SK-N-MC (cell line): ENCODE measurements at regions not wholly inside any gene's neighbourhood (a gene's known extent, or its start where the extent isn't known, plus 50 kb on each side); places are given as distances from the start of the nearest gene placed in this dataset.

ENCODE experiments used
- DNase-seq: peaks from one replicate; pipeline ENCODE4 v3.0.0-alpha.2; 2011; ENCODE audit warnings: low read depth, low spot score
- H3K27ac ChIP-seq: fragments of 200-600 bp; sonication (generic); 2 replicates; pipeline ENCODE4 v1.5.1; 2016; ENCODE audit warnings: mixed run types
- H3K36me3 ChIP-seq: fragments of 200-600 bp; sonication (generic); 2 replicates; pipeline ENCODE4 v1.6.1; 2017; ENCODE audit warnings: antibody characterized with exemption, low read length, mixed read lengths; ENCODE audit not compliant: insufficient read depth
- H3K4me3 ChIP-seq: fragments of 200-600 bp; sonication (generic); 2 replicates; pipeline ENCODE4 v1.5.1; 2016
- H3K9ac ChIP-seq: fragments of 200-600 bp; sonication (generic); 2 replicates; pipeline ENCODE4 v1.8.0; 2017; ENCODE audit warnings: mixed run types, mixed read lengths; ENCODE audit not compliant: insufficient read length
- H3K9me3 ChIP-seq: fragments of 200-600 bp; sonication (generic); 2 replicates; pipeline ENCODE4 v1.6.1; 2017; ENCODE audit warnings: low read depth, mild to moderate bottlenecking, antibody characterized with exemption, low read length, moderate library complexity, mixed read lengths
- EZH2 ChIP-seq: fragments of 200-600 bp; sonication (generic); IDR thresholded peaks from one replicate; pipeline ENCODE4 v1.6.1; 2017; ENCODE audit warnings: antibody characterized with exemption
- FOXP2 ChIP-seq: optimal IDR thresholded peaks from 2 replicates; pipeline ENCODE3; 2011; ENCODE audit warnings: mild to moderate bottlenecking, moderate library complexity; ENCODE audit not compliant: insufficient read depth; ENCODE audit errors: extremely low read length, control extremely low read depth
- POLR2AphosphoS5 ChIP-seq: IDR thresholded peaks from 2 replicates; pipeline ENCODE4 v1.6.1; 2012; ENCODE audit warnings: mild to moderate bottlenecking, low read depth, low read length, borderline replicate concordance

- H3K9me3 ChIP-seq = no peaks in the 10 kb centered on the region
- TF ChIP-seq POLR2AphosphoS5 = no peak
- no peak for TF ChIP-seq EZH2
- no peak for TF ChIP-seq FOXP2
- no peaks in the 10 kb centered on the region for H3K36me3 ChIP-seq
- H3K27ac ChIP-seq = no peak overlapping the region
- no peak overlapping the region for H3K9ac ChIP-seq
- H3K4me3 ChIP-seq = no peak overlapping the region
- no peak for DNase-seq
Observed at GRCh38 chr4:59180161-59180560, 2020.0 kb upstream of the ADGRL3 start.

DNA sequence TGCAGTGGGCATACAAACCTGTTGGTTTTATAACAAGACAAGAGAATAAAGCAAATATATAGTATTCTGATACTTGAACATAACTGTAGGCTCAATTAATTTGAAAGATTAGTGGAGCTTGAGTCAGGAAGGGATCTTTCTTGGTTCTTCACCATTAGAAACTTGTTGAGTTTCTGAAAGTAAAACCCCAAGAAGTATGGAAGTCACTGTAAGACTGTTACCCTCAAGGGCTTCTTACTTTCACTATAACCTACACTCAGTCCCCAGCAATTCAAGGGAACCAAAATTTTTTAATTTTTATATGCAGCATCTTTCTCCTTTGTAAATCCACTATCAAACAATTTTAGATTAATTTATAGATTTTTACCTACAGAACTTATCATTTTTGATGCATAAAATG is 2019.2 kb upstream of the ADGRL3 start:
- no peak overlapping the region for H3K4me3 ChIP-seq
- DNase-seq = no peak
- no peak for TF ChIP-seq EZH2
- no peak for TF ChIP-seq POLR2AphosphoS5
- TF ChIP-seq FOXP2 = no peak
- no peak overlapping the region for H3K27ac ChIP-seq
- no peaks in the 10 kb centered on the region for H3K9me3 ChIP-seq
- H3K36me3 ChIP-seq = no peaks in the 10 kb centered on the region
- H3K9ac ChIP-seq = no peak overlapping the region

DNA sequence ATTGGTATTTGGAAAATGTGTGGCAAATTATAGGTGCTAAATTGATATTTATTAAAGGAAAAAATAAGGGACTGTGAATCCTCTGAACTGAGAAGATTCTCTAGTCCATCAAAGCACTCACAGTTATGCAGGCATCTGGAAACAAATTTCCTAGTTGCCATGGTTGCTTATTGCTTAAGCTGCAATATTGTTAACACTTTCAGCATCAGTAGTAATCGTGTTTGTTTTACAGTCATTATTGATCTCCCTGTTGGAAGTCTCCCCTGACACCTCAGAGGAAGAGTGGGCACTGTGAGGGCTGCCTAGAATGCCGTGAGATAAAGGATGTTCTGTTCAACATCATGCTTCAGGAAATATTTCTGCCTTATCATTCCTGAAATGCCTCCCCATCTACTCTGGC is 2004.3 kb upstream of the ADGRL3 start:
- H3K9me3 ChIP-seq = no peaks in the 10 kb centered on the region
- DNase-seq = no peak
- no peaks in the 10 kb centered on the region for H3K36me3 ChIP-seq
- TF ChIP-seq POLR2AphosphoS5 = no peak
- no peak for TF ChIP-seq FOXP2
- no peak for TF ChIP-seq EZH2
- H3K4me3 ChIP-seq = no peak overlapping the region
- no peak overlapping the region for H3K9ac ChIP-seq
- H3K27ac ChIP-seq = no peak overlapping the region

- Histone ChIP-seq H3K4me3 (peak overlapping the region; percentile 74), H3K9ac (peak overlapping the region; percentile 32), H3K27ac (peak overlapping the region; percentile 95), H3K9me3 (no peaks in the 10 kb centered on the region), H3K36me3 (no peaks in the 10 kb centered on the region)
- DNase-seq = peak; percentile 97
- no peak for TF ChIP-seq FOXP2
- TF ChIP-seq POLR2AphosphoS5 = peak; percentile 48; the same call in 1 of the 2 replicates
Observed at GRCh38 chr4:59200992-59201391, 1999.1 kb upstream of the ADGRL3 start.

DNA sequence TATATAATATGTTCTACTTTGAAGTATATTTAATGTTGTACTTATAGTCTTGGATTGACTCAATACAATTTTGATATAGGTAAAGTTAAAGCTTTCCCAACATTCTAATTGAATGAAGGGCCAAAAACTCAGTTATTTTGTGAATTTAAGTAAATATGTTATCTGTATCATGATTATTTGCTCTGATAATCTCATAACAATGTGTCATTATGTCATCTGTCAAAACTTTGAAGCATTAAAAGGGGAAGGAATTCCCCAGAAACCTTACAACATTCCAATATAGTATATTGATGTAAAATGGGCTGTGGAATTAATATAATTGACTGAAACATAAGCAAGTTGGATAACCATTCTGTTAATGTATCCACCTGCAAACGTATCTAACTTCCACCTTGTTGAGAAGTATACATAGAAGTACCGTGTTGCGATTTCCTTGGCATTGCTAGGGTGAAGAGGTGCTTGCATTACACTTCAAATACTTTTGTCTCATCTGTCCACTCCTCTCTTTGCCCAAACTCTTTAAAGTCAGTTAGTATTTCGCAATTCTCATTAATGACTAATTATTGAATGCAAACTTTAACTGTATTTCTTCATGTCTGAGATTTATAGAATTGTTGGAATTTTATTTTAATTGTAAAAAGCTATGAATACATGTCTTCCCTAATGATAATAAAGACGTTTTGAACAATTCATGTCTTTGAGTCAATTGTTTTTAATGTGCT is 1982.1 kb upstream of the ADGRL3 start:
- Histone ChIP-seq H3K27ac (no peak overlapping the region), H3K4me3 (no peak overlapping the region), H3K9ac (no peak overlapping the region), H3K36me3 (no peaks in the 10 kb centered on the region), H3K9me3 (no peaks in the 10 kb centered on the region)
- DNase-seq = no peak
- no peak for TF ChIP-seq EZH2
- TF ChIP-seq POLR2AphosphoS5 = no peak
- no peak for TF ChIP-seq FOXP2

- Histone ChIP-seq H3K4me3 (no peak overlapping the region), H3K27ac (no peak overlapping the region), H3K9ac (no peak overlapping the region), H3K36me3 (no peaks in the 10 kb centered on the region), H3K9me3 (no peaks in the 10 kb centered on the region)
- no peak for DNase-seq
- no peak for TF ChIP-seq POLR2AphosphoS5
- no peak for TF ChIP-seq EZH2
- TF ChIP-seq FOXP2 = no peak
Observed at GRCh38 chr4:59222221-59222620, 1977.9 kb upstream of the ADGRL3 start.

DNA sequence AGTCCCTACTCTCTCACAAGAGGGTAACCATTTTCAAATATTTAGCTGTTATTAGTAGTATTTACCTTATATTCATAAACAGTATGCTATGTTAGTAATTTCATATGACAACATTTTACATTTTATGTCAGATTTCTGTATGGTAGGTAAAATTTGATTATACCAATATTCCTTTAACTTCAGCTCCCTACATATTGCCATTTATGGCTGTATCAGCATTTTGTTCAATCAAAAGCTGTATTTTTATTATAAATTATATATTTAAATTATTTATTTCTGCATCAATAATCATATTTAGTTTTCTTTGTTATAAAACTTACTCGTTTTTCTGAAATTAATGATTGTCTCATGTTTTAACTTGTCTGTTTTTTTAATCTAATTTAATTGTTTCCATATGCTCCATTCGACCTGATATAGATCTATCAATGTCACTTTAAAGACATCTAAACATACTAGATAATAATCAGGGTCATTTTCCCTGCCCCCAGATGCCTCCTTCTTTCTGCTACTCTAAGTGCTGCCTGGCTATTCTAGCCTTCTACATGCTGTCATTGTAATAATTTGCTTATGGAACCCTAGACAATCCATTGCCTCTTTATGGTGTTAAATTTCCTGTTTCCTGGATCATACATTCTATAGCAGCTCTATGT is 1976.7 kb upstream of the ADGRL3 start:
- DNase-seq = no peak
- TF ChIP-seq FOXP2 (no peak), POLR2AphosphoS5 (no peak), EZH2 (no peak)
- Histone ChIP-seq H3K27ac (no peak overlapping the region), H3K9ac (no peak overlapping the region), H3K9me3 (no peaks in the 10 kb centered on the region), H3K4me3 (no peak overlapping the region), H3K36me3 (no peaks in the 10 kb centered on the region)

DNA sequence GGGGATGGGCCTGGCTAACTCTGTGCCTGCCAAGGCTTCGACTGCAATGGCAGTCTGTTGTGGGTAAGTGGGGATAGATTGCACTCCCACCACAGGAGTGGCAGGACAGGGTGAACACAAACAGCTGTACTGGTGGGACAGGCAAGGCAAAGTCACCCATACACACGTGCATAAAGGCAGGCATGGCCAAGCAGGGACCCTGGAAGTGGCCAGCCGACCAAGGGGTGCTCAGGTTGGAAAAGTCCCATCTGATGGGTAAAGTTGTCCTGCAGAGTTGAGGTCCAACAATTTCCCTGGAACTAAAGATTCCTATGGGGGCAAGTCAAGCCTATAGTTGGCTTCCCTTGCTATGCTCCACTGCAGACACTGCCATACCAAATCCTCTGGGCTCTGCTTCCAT is 1961.9 kb upstream of the ADGRL3 start:
- Histone ChIP-seq H3K36me3 (no peaks in the 10 kb centered on the region), H3K4me3 (no peak overlapping the region), H3K27ac (no peak overlapping the region), H3K9me3 (no peaks in the 10 kb centered on the region; the same call in 1 of the 2 replicates), H3K9ac (no peak overlapping the region)
- TF ChIP-seq FOXP2 (no peak), POLR2AphosphoS5 (no peak), EZH2 (no peak)
- no peak for DNase-seq
